HG03135 (cell line): ENCODE measurements at regions not wholly inside any gene's neighbourhood (a gene's known extent, or its start where the extent isn't known, plus 50 kb on each side); places are given as distances from the start of the nearest gene placed in this dataset.

Source experiments
- ATAC-seq: cut with Tn5 transposase; IDR thresholded peaks from one replicate; pipeline ENCODE4 v1.9.1; 2021; ENCODE audit warnings: mild to moderate bottlenecking, moderate library complexity; ENCODE audit not compliant: unreplicated experiment

- no peak for ATAC-seq
Observed at GRCh38 chr20:17012546-17013226, 214.2 kb upstream of the PCSK2 start.

GRCh38 chr20:17014217-17014616, 212.6 kb upstream of the PCSK2 start:
- no peak for ATAC-seq

DNA sequence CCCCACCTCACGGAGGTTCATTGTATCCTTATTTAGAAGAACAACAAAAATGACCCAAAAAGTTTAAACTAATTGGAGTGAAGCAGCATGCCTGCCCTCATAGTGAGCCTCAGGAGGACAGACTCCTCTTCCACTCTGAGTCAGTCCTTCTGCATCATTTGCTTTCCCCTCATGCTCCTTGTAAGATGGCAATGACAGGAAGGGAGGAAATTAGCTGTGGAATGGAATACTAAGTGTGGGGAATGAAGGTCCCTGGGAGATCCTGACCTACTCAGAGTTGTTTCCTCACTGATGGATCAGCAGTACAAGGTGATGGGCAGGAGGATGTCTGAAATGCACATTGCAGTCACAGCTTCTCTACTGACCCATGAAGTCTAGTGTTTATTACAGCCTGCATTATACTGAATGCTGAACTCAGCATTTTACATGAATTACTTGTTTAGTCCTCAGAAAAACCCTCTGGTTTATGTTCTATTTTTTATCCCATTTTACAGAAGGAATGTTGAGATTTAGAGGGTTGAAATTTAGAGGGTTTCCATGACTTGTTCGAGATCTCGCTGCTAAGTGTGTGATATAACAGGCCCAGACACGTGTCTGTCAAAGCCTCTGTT, 212.0 kb upstream of the PCSK2 start:
- no peak for ATAC-seq

- no peak for ATAC-seq
Observed at GRCh38 chr20:17017232-17017631, 209.6 kb upstream of the PCSK2 start.

DNA sequence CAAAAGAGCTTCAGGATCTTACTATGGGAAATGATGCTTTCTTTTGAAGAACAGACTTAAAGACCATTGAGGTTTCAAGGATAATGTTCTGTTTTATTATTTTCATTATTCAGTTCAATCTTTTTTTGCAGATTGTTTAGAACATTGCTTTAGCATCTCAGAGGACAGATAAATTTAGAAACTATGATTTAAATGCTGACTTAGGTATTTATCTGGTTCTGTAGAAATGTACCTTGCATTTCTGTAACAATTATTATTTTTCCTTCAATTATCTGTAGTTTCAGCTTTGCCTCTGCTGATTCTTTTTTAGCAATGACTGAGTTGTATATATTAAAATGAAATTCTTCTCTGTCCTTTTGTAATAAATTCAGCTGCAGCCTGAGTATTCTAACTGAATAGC, 205.4 kb upstream of the PCSK2 start:
- no peak for ATAC-seq

GRCh38 chr20:17023036-17023435, 203.8 kb upstream of the PCSK2 start:
- ATAC-seq = no peak

- no peak for ATAC-seq
Observed at GRCh38 chr20:17023806-17024205, 203.0 kb upstream of the PCSK2 start.

DNA sequence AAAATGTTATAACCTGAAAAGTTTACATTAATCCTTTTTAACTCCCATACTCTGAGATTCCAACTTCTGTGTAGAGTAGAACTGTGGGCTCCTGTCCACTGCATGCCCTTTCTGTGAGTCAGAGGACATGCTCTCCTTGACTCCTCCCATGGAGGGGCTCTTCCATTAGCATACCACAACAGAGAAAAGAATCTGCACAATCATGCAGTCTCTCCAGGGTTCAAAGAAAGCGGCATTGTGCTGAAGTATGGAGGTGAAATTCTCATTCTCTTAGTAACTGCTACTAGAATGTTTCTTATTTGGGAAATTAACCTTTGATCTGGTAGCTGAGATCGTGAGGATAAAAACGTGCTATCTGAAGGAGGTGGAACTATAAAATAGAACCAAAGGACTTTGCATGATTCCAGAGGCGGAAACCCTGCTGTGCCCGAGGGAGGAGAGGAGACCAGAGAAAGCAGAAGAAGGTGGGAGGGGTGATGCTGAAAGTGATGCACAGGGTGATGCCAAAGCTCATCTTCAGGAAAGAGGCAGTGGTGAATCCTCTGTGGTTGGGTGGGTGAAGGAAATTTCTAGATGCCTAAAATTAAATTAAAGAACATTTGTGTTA, 202.2 kb upstream of the PCSK2 start:
- ATAC-seq = no peak

DNA sequence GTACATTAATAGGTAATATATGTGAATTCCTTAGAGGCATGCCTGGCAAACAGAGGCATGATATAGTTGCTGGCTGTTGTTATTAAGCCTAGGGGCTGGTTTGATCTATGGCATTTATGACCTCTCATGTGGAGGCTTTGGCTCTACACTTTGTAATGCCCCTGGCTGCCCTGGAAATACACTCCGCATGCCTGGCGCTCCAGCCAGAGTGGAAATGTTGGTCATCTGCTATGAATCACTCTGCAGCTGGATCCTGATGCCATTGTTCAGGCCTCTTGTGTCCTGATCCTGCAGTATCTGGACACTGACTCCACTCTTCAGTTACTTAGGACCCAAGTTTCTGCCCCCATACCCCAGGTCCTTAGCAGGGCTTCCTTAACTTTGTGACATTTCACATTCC, 200.5 kb upstream of the PCSK2 start:
- ATAC-seq = no peak

GRCh38 chr20:17029698-17030097, 197.1 kb upstream of the PCSK2 start:
- no peak for ATAC-seq

DNA sequence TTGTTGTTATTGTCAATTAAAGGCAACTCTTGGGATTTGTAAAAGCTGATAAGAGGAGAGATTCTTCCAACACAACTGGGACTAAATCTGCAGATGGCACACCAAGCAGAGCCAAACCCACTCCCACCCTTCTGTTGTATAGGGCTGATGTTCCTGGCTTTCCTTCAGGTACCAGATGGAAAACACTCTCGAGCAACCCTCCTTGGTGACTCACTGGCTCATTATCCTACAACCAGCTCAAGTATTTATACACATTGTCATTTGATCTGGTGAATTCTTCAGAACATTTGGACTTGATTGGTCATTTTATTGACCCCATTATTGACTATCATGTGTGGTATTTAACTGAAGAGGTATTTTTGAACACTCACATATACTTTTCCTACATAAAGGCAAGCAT, 190.3 kb upstream of the PCSK2 start:
- ATAC-seq = no peak

GRCh38 chr20:17042122-17042521, 184.7 kb upstream of the PCSK2 start:
- ATAC-seq = no peak

- no peak for ATAC-seq
Observed at GRCh38 chr20:17043323-17043722, 183.5 kb upstream of the PCSK2 start.

DNA sequence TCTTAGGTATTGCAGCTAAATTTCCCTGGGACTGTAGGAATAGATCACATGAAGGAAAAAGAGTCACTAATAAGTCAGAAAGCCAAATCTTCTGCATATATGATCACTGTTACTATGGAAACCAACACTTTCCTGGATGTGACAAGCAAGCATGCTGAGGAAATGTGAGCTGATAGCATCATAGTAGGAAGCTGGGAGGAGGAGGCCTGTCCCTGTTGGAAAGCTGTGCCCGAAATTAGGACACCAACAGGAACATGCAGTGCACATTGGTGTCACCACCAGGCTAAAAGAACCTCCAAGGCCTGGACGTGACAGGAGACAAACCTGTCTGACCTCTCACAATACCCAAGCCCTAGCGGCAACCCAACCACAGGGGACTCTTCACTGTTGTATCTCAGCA, 181.9 kb upstream of the PCSK2 start:
- ATAC-seq = no peak

GRCh38 chr20:17059465-17059864, 167.4 kb upstream of the PCSK2 start:
- ATAC-seq = no peak

DNA sequence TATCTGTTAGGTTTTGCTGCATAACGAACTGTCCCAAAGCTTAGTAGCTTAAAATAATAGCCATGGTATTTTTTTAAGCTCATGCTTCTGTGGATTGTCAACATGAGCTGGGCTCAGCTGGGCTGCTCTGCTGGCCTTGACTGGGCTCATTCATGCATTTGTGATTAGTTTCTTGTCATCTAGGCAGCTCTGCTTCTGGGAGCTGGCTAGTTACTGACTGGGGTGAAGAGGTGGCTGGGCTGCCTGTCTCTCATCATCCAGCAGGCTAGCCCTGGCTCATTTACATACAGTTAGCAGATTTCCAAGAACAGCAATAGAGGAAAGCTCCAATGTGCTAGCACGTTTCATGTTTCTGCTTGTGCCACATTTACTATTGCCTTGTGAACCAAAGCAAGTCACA, 165.1 kb upstream of the PCSK2 start:
- ATAC-seq = no peak

- ATAC-seq = no peak
Observed at GRCh38 chr20:17062712-17063111, 164.1 kb upstream of the PCSK2 start.

DNA sequence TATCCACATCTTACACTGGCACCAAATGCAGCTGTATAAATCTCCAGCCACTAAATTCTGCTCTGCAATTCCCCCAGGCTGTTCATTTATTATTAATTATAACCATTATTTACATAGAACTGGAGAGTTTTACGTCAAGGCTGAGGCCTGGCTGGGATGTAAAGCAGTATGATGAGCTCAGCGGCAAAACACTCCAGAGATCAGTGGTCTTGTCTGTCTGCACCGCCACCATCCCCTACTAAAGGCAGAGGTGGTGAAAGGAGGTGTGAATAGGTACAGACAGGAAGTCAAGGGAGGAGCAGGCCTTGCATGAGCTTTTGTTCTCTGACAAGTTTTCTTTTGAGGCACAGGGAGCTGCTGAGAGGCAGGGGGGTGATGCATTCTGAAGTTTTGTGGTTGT, 159.9 kb upstream of the PCSK2 start:
- no peak for ATAC-seq

DNA sequence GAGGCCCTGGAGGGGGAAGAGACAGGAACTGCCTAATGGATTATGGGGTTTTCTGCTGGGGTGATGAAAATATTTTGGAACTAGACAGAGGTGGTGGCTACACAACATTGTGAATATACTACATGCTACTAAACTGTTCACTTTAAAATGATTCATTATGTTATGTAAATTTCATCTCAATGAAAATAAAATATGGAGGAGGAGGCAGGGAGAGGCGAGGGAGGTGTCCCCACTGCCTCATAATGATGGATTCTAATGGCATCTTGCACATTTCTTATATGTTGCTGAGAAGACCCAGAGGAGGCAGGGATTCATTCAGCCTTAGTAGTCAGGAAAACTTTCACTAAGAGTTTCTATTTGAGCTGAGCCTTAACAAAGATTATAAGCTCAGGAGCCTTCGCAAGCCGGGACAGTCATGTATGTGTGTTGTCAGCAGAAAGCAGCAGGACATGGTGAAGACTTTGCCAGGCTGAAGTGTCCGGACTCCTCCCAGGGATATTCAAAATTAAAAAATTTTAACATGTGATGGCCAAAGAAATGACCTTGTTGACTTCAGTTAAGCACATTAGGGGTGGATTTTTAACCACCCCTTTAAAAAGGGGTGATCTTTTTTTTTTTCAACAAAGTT, 158.6 kb upstream of the PCSK2 start:
- no peak for ATAC-seq

DNA sequence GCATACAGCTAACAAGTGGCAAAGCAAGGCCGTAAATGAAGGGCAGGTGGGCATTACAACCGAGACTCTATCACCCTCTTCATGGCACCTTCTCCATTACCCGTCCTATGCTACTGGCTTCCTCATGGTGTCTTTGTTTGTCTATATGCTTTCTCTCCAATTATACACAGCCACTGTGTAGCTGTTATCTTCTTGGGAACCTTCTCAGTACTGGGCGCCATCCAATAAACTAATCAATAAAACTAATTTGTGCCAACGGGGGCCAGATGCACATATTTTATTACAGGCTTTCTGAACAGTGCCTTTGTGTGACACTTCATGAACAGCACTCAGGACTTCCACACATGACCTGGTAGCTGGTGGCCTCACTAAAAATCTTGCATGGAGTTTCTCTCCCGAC, 149.8 kb upstream of the PCSK2 start:
- no peak for ATAC-seq

- ATAC-seq = no peak
Observed at GRCh38 chr20:17083738-17084137, 143.1 kb upstream of the PCSK2 start.

- no peak for ATAC-seq
Observed at GRCh38 chr20:17084909-17085308, 141.9 kb upstream of the PCSK2 start.
